Astrocyte of the spinal cord (primary cell): ENCODE measurements at regions not wholly inside any gene's neighbourhood (a gene's known extent, or its start where the extent isn't known, plus 50 kb on each side); places are given as distances from the start of the nearest gene placed in this dataset.

Experiments
- DNase-seq: peaks from one replicate; pipeline ENCODE4 v3.0.0; 2011; ENCODE audit warnings: low read depth, low spot score
- H3K4me3 ChIP-seq: 2 replicates; pipeline ENCODE4 v1.5.1; 2011; ENCODE audit warnings: low read depth, mild to moderate bottlenecking, low read length, moderate library complexity
- in situ Hi-C: cut with HindIII; loops from 2 replicates; pipeline ENCODE4 v1.10.0; 2017; ENCODE audit warnings: low sequenced_read_pairs
- TF ChIP-seq, protein P1 (sequence below): IDR thresholded peaks from 2 replicates; pipeline ENCODE4 v1.5.1; 2012; ENCODE audit warnings: low read depth, mild to moderate bottlenecking, low read length, inconsistent platforms

DNA sequence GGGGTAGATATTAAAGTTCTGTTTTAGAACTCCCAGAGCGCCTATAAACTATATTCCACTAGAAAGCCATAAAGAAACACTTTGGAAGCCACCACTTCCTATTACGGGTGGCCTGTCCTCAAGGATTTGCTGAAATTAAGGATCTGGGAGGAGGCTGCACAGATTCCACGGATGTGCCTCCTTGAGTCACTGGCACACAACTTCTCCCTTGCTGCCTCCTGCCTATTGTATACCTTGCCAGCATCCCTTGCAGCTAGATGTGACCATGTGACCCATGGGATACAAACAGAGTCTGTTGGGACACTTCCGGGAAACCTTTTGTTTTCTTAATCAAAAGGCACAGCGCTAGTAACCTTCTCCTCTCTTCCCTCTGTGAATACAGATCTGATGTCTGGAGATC, 263.0 kb downstream of the C16orf95 start:
- DNase-seq, result no peak
- no peak overlapping the region for H3K4me3 ChIP-seq
- TF ChIP-seq, protein P1, sequence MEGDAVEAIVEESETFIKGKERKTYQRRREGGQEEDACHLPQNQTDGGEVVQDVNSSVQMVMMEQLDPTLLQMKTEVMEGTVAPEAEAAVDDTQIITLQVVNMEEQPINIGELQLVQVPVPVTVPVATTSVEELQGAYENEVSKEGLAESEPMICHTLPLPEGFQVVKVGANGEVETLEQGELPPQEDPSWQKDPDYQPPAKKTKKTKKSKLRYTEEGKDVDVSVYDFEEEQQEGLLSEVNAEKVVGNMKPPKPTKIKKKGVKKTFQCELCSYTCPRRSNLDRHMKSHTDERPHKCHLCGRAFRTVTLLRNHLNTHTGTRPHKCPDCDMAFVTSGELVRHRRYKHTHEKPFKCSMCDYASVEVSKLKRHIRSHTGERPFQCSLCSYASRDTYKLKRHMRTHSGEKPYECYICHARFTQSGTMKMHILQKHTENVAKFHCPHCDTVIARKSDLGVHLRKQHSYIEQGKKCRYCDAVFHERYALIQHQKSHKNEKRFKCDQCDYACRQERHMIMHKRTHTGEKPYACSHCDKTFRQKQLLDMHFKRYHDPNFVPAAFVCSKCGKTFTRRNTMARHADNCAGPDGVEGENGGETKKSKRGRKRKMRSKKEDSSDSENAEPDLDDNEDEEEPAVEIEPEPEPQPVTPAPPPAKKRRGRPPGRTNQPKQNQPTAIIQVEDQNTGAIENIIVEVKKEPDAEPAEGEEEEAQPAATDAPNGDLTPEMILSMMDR, result no peak
- in situ Hi-C loops, result loop anchor here (25.0 kb wide), 1 partner anchor 492 kb away; the partner anchor contains the start of genes FOXC2 and MTHFSD

DNA sequence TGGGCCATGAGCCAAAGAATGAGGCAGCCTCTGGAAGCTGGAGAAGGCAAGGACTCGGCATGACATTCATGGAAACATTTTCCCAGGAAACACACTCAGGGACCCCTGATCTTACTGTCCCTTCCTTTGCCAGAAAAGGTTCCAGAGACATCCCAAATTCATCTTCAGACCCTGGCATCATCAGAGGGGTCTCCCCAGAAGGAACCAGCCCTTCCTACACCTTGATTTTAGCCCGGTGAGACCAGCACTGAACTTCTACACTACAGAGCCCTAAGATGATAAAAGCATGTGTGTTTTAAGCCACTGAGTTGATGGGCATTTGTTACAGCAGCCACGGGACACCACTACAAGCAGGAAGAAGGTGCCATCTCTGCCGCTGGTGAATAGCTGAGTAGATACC, 262.3 kb downstream of the C16orf95 start:
- H3K4me3 ChIP-seq, result no peak overlapping the region
- in situ Hi-C loops, result loop anchor here (25.0 kb wide), 1 partner anchor 493 kb away; the partner anchor contains the start of genes FOXC2 and MTHFSD
- TF ChIP-seq, protein P1, result no peak
- DNase-seq, result no peak

DNA sequence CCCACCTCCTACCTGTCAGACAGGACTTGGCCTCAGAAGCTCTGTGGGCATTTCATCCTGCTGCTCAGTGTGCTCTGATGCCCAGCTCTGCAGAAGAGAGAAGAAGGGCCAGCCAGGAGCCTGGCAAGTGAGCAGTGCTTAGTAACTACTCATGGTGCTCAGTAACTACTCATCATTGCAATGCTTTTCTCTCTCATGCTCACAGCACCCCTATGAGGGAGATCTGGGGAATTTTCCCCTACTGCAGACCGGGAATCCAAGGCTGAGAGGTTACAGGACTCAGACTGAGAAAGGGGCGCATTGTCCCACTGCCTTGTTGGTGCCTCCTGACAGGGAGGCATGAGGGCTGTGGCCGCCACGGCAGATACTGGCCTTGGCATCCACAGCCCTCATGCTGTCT, 261.1 kb downstream of the C16orf95 start:
- peak; percentile 47 for DNase-seq
- in situ Hi-C loops, result loop anchor here (25.0 kb wide), 1 partner anchor 494 kb away; the partner anchor contains the start of genes FOXC2 and MTHFSD
- H3K4me3 ChIP-seq, result no peak overlapping the region
- TF ChIP-seq, protein P1, result peak; percentile 52

DNA sequence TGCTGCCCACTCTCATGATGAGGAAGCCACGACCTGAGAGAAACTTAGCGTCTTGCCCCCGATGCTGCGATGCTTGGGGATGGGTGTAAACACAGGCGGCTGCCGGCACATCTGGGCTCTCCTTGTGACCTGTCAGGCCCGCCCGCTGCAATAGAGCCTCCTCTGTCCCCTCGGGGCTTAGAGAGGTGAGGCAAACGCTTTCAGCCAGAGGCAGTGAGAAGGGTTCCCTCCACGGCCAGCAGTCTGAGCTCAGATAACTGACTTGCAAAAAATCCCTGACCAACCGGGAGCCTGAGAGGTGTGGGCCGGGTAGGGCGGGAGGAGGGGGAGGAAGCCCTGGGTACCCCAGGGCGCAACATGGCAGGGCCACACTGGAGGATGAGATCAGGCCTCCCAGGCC, 260.6 kb downstream of the C16orf95 start:
- no peak overlapping the region for H3K4me3 ChIP-seq
- in situ Hi-C loops, result loop anchor here (25.0 kb wide), 1 partner anchor 494 kb away; the partner anchor contains the start of genes FOXC2 and MTHFSD
- no peak for DNase-seq
- TF ChIP-seq, protein P1, result no peak

DNA sequence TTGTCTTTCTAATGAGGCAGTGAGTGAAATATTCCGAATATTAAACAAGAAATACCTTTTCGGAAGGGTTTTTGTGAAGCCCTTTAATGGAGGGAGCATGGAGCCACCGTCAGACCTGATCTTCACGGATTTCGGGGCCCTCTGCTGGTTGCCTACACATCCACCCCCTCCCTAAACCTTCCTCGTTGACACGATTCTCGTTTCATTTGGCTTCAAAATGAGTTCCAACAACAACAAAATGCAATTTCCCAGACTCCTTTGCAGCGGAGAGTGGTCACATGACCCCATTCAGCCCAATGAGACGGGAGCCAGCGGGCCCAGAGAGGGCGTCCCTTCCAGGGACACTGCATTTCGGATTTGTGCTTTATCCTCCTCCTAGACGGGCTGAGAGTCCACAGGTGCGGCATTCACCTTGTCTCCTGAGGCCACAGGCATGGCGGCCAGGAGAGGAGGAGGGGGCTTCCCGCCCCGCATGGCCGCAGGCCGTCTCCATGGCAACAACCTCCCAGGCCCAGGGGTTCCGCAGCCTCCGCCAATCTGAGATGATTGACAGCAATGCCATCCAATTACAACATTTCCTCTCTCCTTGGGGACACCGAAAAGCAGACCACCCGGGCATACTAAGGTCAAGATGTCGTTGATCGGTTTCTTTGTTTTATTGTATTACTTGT, 259.8 kb downstream of the C16orf95 start:
- H3K4me3 ChIP-seq, result no peak overlapping the region
- TF ChIP-seq, protein P1, result peak; percentile 32
- in situ Hi-C loops, result loop anchor here (25.0 kb wide), 1 partner anchor 495 kb away; the partner anchor contains the start of genes FOXC2 and MTHFSD
- DNase-seq, result no peak

DNA sequence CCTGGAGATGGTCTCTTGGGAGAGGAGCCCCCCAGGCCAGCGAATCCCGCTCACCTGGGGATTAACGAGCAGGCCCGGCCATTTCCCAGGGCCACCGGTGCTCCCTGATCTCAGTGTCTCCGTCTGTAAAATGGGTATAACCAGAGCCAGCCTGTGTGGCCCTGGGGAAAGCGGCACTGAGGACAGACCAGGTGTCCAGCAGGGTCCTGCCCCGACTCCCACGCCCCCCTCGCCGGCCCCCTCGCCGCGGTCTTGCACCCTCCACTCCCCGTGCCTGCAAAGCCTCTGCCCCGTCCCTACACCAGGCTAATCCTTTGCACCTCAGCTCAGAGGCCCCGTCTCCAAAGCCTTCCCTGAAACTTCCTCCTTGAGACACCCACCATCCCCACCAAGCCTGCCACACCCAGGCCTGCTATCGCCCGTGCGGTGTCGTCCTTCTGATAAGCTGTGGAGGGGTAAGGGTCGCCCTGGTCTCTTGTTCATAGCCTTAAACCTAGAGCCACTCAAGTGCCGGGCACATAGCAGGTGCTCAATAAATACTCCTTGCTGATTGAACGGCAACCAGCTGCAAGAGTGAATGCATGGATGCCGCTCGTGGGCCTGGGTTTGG, 259.1 kb downstream of the C16orf95 start:
- TF ChIP-seq, protein P1, result no peak
- DNase-seq, result no peak
- H3K4me3 ChIP-seq, result no peak overlapping the region
- in situ Hi-C loops, result loop anchor here (25.0 kb wide), 1 partner anchor 496 kb away; the partner anchor contains the start of genes FOXC2 and MTHFSD
